Transverse colon (tissue), 4 donors: ENCODE measurements at regions not wholly inside any gene's neighbourhood (a gene's known extent, or its start where the extent isn't known, plus 50 kb on each side); places are given as distances from the start of the nearest gene placed in this dataset.

ENCODE experiments used
- CTCF ChIP-seq, 5 experiments: fragments of 200-600 bp in 3 of 5; fragments of 450-650 bp in 2 of 5; sonication (generic) in 3 of 5; IDR thresholded peaks; 1 replicate in 2 of 5; 2 replicates in 3 of 5; pipeline ENCODE4 v1.5.1; 2016 to 2017; ENCODE audit warnings: antibody characterized with exemption in 5 of 5, inconsistent platforms in 3 of 5, mild to moderate bottlenecking in 2 of 5, moderate library complexity in 1 of 5
- EP300 ChIP-seq: sonication (generic); formaldehyde crosslinking; IDR thresholded peaks from one replicate; pipeline ENCODE4 v1.6.1; 2017; ENCODE audit warnings: antibody characterized with exemption, low read depth
- POLR2A ChIP-seq: fragments of 450-650 bp; IDR thresholded peaks from one replicate; pipeline ENCODE4 v1.6.1; 2016; ENCODE audit warnings: antibody characterized with exemption, mild to moderate bottlenecking, moderate library complexity
- POLR2AphosphoS5 ChIP-seq, 3 donors: sonication (generic); formaldehyde crosslinking; IDR thresholded peaks; one replicate each; pipeline ENCODE4 v1.6.1; 2016; ENCODE audit warnings: antibody characterized with exemption in 3 of 3

GRCh38 chr1:58190267-58190988 is 356.1 kb downstream of the OMA1 start:
- no peak for TF ChIP-seq POLR2AphosphoS5 (IDR thresholded peaks at IDR 0.05)
- no peak for TF ChIP-seq CTCF (IDR thresholded peaks at IDR 0.05)
- TF ChIP-seq POLR2A: no peak
- TF ChIP-seq EP300: no peak
